ENCODE measurements at regions not wholly inside any gene's neighbourhood (a gene's known extent, or its start where the extent isn't known, plus 50 kb on each side); places are given as distances from the start of the nearest gene placed in this dataset.

- Histone ChIP-seq H3K4me3 (ENCODE audit: insufficient read depth, low read depth, low read length) (no peak overlapping the region), H3K36me3 (ENCODE audit: control insufficient read depth, insufficient read depth, low read length) (no peaks in the 10 kb centered on the region), H4K8ac (ENCODE audit: low read depth in 2 of 2, low read length in 2 of 2) (no peak overlapping the region), H3K4me1 (ENCODE audit: control insufficient read depth, insufficient read depth, low read length) (no peaks in the 10 kb centered on the region), H2BK5ac (ENCODE audit: low read depth, low read length, poor library complexity, severe bottlenecking) (no peak overlapping the region), H2BK120ac (ENCODE audit: low read depth, low read length) (no peak overlapping the region), H3K9me1 (ENCODE audit: insufficient read depth, low read length) (no peaks in the 10 kb centered on the region), H3K18ac (ENCODE audit: low read depth, low read length) (no peak overlapping the region), H3K27ac (ENCODE audit: insufficient read depth, low read length) (no peak overlapping the region), H4K5ac (ENCODE audit: low read depth, low read length) (no peak overlapping the region), H3K4me2 (ENCODE audit: low read depth, low read length) (no peak overlapping the region), H2AK9ac (replicated peaks; ENCODE audit: low read depth, low read length, poor library complexity) (no peak overlapping the region), H2BK15ac (ENCODE audit: low read depth, low read length) (no peak overlapping the region), H2AK5ac (ENCODE audit: low read depth, low read length) (no peak overlapping the region), H4K91ac (ENCODE audit: insufficient read depth, low read depth, low read length) (no peak overlapping the region), H3K9ac (ENCODE audit: low read depth, low read length) (no peak overlapping the region), H3K4ac (ENCODE audit: low read depth, low read length) (no peak overlapping the region), H3K14ac (replicated peaks; ENCODE audit: low read depth, low read length) (no peak overlapping the region), H2BK20ac (ENCODE audit: low read depth, low read length) (no peak overlapping the region), H3K79me1 (ENCODE audit: low read depth in 1 of 2, low read length in 2 of 2) (no peaks in the 10 kb centered on the region), H3K27me3 (ENCODE audit: control insufficient read depth, insufficient read depth, low read length) (no peaks in the 10 kb centered on the region), H3K56ac (ENCODE audit: extremely low read depth, insufficient read depth, low read length) (no peak overlapping the region), H2AFZ (replicated peaks; ENCODE audit: low read length, poor library complexity) (no peak overlapping the region), H4K20me1 (ENCODE audit: insufficient read depth, low read length) (no peaks in the 10 kb centered on the region), H3K23ac (ENCODE audit: low read depth, low read length) (no peak overlapping the region), H3K9me3 (ENCODE audit: control insufficient read depth, insufficient read depth, low read length) (no peaks in the 10 kb centered on the region)
- no peak for TF ChIP-seq RCOR1 (IDR thresholded peaks at IDR 0.05; ENCODE audit: insufficient replicate concordance, low read length)
- TF ChIP-seq, protein P1, sequence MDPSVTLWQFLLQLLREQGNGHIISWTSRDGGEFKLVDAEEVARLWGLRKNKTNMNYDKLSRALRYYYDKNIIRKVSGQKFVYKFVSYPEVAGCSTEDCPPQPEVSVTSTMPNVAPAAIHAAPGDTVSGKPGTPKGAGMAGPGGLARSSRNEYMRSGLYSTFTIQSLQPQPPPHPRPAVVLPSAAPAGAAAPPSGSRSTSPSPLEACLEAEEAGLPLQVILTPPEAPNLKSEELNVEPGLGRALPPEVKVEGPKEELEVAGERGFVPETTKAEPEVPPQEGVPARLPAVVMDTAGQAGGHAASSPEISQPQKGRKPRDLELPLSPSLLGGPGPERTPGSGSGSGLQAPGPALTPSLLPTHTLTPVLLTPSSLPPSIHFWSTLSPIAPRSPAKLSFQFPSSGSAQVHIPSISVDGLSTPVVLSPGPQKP (IDR thresholded peaks at IDR 0.05; ENCODE audit: borderline replicate concordance, low read depth, low read length), result no peak
- TF ChIP-seq RAD21 (IDR thresholded peaks at IDR 0.05; ENCODE audit: low read length), result no peak
- no peak for TF ChIP-seq POLR2A (IDR thresholded peaks at IDR 0.05; ENCODE audit: low read depth, low read length)
- TF ChIP-seq CEBPB (IDR thresholded peaks at IDR 0.05; ENCODE audit: low read depth, low read length), result no peak
- no peak for TF ChIP-seq SMC3 (IDR thresholded peaks at IDR 0.05; ENCODE audit: low read depth, low read length)
- TF ChIP-seq MAZ (IDR thresholded peaks at IDR 0.05; ENCODE audit: borderline replicate concordance, low read depth, low read length), result no peak
- TF ChIP-seq USF2 (IDR thresholded peaks at IDR 0.05; ENCODE audit: low read depth, low read length), result no peak
- TF ChIP-seq RFX5 (IDR thresholded peaks at IDR 0.05; ENCODE audit: low read depth, low read length), result no peak
- TF ChIP-seq FOS (IDR thresholded peaks at IDR 0.05; ENCODE audit: low read depth, low read length), result no peak
- TF ChIP-seq, protein P2, sequence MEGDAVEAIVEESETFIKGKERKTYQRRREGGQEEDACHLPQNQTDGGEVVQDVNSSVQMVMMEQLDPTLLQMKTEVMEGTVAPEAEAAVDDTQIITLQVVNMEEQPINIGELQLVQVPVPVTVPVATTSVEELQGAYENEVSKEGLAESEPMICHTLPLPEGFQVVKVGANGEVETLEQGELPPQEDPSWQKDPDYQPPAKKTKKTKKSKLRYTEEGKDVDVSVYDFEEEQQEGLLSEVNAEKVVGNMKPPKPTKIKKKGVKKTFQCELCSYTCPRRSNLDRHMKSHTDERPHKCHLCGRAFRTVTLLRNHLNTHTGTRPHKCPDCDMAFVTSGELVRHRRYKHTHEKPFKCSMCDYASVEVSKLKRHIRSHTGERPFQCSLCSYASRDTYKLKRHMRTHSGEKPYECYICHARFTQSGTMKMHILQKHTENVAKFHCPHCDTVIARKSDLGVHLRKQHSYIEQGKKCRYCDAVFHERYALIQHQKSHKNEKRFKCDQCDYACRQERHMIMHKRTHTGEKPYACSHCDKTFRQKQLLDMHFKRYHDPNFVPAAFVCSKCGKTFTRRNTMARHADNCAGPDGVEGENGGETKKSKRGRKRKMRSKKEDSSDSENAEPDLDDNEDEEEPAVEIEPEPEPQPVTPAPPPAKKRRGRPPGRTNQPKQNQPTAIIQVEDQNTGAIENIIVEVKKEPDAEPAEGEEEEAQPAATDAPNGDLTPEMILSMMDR (conservative IDR thresholded peaks at IDR 0.05; ENCODE audit: low read depth, low read length), result no peak
- TF ChIP-seq MAFK (IDR thresholded peaks at IDR 0.05; ENCODE audit: low read depth, low read length), result no peak
- no peak for TF ChIP-seq MXI1 (IDR thresholded peaks at IDR 0.05; ENCODE audit: borderline replicate concordance, low read depth, low read length)
- TF ChIP-seq NFE2L2 (IDR thresholded peaks at IDR 0.05; ENCODE audit: low read depth, low read length), result no peak
- TF ChIP-seq CHD1 (IDR thresholded peaks at IDR 0.05; ENCODE audit: low read depth, low read length), result no peak
- no peak for TF ChIP-seq BHLHE40 (IDR thresholded peaks at IDR 0.05; ENCODE audit: low read depth, low read length)
- BruUV-seq (replicated peaks), result no TSS peak
- dilution Hi-C loops (cut with HindIII; ENCODE audit: low sequenced_read_pairs, unreplicated experiment), result no loop called here
- ChIA-PET POLR2A (ENCODE audit: unreplicated experiment) (no interaction called here), CTCF (no interaction called here)
- intact Hi-C loops (cut with micrococcal nuclease), result no loop called here
- in situ Hi-C loops (cut with MboI; ENCODE audit: low sequenced_read_pairs), result no loop called here
- ATAC-seq (ENCODE audit: low read depth), result no peak
- no peak for DNase-seq
- WGBS, 2 experiments (ENCODE audit: extremely low coverage in 2 of 2, insufficient read length in 1 of 2), result 75% methylated on average over 1 of the region's 2 CpGs; no CpG with 5 or more reads in 1 of the 2 experiments
Measured at GRCh38 chr1:219746141-219746540, 133.2 kb upstream of the ZC3H11B start.
